ENCODE measurements at regions not wholly inside any gene's neighbourhood (a gene's known extent, or its start where the extent isn't known, plus 50 kb on each side); places are given as distances from the start of the nearest gene placed in this dataset.
"Not testable (repeated sequence)": the region's sequence is repeated elsewhere in the genome, so short reads cannot be mapped to it uniquely, and the experiment has no call there.

- DNase-seq (ENCODE audit: low read depth) = no peak
Observed at GRCh38 chr11:24181395-24182047, 315.3 kb upstream of the LUZP2 start.

GRCh38 chr11:24185535-24185934 lies 311.3 kb upstream of the LUZP2 start:
- not testable (repeated sequence) for DNase-seq (ENCODE audit: low read depth)

DNA sequence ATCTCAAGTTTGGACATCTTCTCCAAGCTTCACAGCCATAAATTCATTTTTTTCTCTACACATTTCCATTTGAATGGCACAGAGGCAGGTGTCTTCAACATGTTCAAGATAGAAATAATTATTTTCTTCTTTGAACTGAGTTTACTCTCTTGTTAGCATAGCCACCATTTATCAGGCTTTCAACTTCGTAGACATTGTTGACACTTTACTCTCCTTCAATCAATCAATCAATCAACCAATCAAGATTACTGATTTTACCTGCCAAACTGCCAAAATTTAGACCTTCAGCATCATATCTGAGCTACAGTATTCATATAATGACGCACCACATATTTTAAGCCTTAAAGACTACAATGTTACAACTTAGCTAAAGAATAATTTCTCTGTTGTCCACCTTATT lies 300.1 kb upstream of the LUZP2 start:
- no peak for DNase-seq (ENCODE audit: low read depth)

DNA sequence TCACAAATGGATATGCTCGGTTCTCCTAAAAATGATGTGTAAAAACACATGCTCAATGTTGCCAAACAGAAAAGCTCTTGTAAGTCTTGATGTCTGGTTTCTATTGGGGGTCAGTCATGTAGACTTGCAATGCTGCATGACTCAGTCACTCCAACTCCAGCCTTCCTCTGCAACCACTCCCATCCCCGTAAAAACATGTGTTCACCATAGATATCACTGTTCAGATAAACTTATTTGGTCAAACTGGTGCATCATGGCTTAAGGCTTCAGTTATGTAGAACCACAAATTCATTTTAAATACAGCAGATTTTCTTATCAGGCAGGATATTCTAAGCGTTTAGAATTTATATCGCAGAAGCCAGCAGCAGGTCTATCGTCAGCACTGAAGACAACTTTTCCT lies 298.4 kb upstream of the LUZP2 start:
- DNase-seq (ENCODE audit: low read depth) = peak; percentile 3

GRCh38 chr11:24199461-24199860 lies 297.4 kb upstream of the LUZP2 start:
- DNase-seq (ENCODE audit: low read depth) = no peak

GRCh38 chr11:24206030-24206429 lies 290.8 kb upstream of the LUZP2 start:
- DNase-seq (ENCODE audit: low read depth) = no peak

- no peak for DNase-seq (ENCODE audit: low read depth)
Observed at GRCh38 chr11:24206511-24206910, 290.3 kb upstream of the LUZP2 start.

- no peak for DNase-seq (ENCODE audit: low read depth)
Observed at GRCh38 chr11:24216488-24216887, 280.4 kb upstream of the LUZP2 start.

DNA sequence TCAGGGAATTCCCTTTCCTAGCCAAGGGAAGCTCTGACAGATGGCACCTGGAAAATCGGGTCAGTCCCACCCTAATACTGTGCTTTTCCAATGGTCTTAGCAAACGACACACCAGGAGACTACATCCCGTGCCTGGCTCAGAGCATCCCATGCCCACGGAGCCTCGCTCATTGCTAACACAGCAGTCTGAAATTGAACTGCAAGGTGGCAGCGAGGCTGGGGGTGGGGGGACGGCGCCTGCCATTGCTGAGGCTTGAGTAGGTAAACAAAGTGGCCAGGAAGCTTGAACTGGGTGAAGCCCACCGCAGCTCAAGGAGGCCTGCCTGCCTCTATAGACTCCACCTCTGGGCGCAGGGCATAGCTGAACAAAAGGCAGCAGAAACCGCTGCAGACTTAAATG lies 279.5 kb upstream of the LUZP2 start:
- DNase-seq (ENCODE audit: low read depth) = not testable (repeated sequence)

DNA sequence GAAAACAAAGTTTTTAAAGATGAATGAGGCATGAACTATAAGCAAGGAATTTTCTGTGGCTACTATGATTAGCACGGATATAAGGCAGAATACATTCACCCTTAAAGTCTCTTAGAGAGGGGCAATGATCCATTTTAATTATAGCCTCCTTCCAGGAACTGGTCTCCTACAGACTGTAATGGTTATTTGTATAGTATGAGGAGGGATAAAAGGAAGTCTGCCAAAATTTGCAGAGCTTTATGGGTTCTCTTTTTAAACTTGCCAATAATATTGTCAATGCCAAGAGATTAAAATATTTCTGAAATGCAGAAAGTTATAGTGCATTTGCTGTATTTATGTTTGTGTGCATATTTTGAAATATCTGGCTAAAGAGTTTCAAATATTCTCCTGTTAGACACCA lies 271.4 kb upstream of the LUZP2 start:
- DNase-seq (ENCODE audit: low read depth) = no peak

DNA sequence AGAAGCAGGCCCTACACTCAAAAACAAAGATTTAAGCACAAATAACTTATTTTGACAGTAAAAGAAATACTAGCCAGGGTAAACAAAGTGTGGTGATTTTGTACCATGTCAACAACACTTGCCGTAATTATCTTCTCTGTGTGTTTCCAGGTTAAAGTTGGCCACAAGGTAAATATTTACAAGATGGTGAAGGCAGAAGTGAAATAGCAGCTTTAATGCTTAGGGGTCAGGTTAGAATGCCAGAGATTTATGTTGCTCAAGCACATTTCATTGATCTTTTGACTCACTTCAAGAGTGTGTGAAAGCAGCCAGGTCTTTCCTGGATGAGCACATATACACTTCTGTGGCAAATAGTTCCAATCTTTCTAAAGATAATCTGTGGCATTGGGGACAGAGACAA lies 270.2 kb upstream of the LUZP2 start:
- no peak for DNase-seq (ENCODE audit: low read depth)

GRCh38 chr11:24233041-24233440 lies 263.8 kb upstream of the LUZP2 start:
- no peak for DNase-seq (ENCODE audit: low read depth)

GRCh38 chr11:24234822-24235508 lies 261.9 kb upstream of the LUZP2 start:
- DNase-seq (ENCODE audit: low read depth) = peak; percentile 80

- DNase-seq (ENCODE audit: low read depth) = peak; percentile 54
Observed at GRCh38 chr11:24238771-24239645, 257.8 kb upstream of the LUZP2 start.

DNA sequence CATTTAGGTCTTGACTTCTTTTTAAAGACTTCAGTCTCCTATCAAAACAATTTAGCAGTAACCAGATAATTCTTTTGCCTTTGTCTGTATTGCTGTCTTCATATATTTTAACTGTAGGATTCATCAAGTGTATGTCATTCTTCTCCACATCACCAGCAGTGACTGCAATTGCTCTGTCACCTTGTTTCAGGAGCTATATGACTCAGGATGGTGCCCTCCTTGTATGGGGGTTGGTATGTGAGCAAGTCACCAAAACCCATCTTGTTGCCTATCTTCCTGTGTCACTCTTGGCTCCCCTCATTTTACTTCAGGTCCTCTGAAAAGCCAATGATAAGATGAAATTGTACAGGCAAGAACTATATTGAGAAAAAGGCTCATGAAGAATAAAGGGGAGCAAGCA lies 256.9 kb upstream of the LUZP2 start:
- no peak for DNase-seq (ENCODE audit: low read depth)

- DNase-seq (ENCODE audit: low read depth) = no peak
Observed at GRCh38 chr11:24240496-24241175, 256.2 kb upstream of the LUZP2 start.

DNA sequence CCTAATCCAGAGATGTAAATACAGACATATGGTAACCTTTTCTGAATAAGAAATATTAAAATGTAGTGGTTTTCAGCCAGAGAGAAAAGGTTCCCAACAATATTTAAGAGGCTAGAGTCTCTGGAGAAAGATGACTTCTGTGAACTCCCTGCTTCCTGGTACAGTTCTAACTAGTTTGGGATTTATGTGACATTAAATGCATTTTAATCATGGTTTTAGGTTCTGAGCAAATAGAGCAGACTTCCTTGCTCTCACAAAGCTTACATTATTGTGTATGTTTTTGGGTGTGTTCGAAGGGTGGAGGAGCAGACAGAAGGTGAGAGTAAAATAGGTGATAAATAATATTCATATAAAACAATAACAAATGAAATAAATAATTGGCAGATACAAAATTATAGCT lies 250.1 kb upstream of the LUZP2 start:
- no peak for DNase-seq (ENCODE audit: low read depth)

DNA sequence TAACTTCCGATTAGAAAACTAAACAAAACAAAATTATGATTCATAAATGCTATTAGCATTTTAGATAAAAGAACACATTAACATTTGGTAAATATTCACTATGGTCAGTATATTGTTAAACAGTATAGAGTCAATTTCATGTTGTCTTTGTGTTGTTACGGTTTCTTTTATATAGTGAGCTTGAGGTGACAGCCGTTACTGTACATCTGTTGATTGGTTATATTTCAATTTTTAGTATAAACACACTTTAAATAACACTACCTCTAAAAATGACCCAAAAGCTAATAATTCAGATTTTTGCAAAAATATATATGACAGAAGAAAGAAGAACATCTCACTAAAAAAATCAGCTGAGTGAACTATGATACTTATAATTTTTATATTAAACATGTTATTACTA lies 249.0 kb upstream of the LUZP2 start:
- no peak for DNase-seq (ENCODE audit: low read depth)

- no peak for DNase-seq (ENCODE audit: low read depth)
Observed at GRCh38 chr11:24249921-24250320, 246.9 kb upstream of the LUZP2 start.

GRCh38 chr11:24253237-24253760 lies 243.6 kb upstream of the LUZP2 start:
- no peak for DNase-seq (ENCODE audit: low read depth)

DNA sequence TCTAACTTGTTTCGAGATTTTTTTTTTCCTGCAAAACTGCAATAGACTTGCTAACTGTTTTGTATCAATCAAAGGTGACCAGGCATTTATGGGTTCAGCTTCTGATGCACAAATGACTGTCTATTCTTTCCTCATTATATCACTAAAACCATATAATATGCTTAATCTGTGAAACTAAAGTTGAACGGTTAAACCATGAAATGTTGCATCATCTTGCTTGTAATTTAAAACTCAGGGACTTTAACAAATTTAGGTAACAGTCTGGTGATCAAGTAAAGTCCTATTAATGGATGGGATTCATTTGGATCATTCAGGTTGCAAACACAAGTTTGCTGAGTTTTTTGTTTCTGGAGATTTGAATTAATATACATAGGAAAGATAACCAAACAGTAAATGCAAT lies 232.0 kb upstream of the LUZP2 start:
- DNase-seq (ENCODE audit: low read depth) = no peak

GRCh38 chr11:24267014-24267413 lies 229.8 kb upstream of the LUZP2 start:
- DNase-seq (ENCODE audit: low read depth) = no peak
